Central memory CD4-positive, alpha-beta T cell (primary cell): ENCODE measurements at regions not wholly inside any gene's neighbourhood (a gene's known extent, or its start where the extent isn't known, plus 50 kb on each side); places are given as distances from the start of the nearest gene placed in this dataset.
"Not testable (repeated sequence)": the region's sequence is repeated elsewhere in the genome, so short reads cannot be mapped to it uniquely, and the experiment has no call there.

Experiments used
- DNase-seq: peaks from one replicate; pipeline ENCODE4 v3.0.0; 2022

DNA sequence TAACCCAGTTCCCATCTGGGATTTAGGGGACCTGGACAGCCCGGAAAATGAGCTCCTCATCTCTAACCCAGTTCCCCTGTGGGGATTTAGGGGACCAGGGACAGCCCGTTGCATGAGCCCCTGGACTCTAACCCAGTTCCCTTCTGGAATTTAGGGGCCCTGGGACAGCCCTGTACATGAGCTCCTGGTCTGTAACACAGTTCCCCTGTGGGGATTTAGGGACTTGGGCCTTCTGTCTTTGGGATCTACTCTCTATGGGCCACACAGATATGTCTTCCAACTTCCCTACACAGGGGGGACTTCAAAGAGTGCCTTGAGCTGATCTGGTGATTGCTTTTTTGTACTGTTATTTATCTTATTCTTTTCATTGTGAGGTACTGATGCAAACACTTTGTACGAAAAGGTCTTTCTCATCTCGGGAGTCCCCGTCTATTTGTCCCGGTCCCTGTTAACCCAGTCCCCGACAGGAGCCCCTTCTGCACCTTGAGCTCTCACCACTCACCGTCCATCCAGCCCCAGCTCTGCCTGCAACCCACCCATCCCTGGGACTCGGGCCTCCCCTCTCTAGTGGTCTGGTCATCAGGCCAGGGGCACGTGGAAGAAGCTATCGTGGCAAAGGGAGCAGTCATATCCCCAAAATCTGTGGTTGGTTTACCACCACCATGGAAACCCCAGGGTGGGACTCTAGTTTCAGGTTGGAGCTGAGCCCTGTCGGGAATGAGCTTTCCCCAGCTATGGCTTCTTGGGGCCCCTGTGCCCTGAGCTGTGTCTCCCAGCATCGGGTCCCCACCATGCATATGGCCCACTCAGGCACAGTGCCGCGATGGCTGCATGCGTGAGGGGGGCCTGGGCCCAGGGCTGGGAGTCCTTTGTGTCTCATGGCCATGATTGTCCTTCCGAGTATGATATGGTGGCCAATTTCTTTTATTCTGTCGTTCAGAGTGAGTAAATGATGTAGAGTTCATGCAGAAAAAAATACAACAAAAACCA is 270.4 kb upstream of the PLCXD1 start:
- DNase-seq, result not testable (repeated sequence)

DNA sequence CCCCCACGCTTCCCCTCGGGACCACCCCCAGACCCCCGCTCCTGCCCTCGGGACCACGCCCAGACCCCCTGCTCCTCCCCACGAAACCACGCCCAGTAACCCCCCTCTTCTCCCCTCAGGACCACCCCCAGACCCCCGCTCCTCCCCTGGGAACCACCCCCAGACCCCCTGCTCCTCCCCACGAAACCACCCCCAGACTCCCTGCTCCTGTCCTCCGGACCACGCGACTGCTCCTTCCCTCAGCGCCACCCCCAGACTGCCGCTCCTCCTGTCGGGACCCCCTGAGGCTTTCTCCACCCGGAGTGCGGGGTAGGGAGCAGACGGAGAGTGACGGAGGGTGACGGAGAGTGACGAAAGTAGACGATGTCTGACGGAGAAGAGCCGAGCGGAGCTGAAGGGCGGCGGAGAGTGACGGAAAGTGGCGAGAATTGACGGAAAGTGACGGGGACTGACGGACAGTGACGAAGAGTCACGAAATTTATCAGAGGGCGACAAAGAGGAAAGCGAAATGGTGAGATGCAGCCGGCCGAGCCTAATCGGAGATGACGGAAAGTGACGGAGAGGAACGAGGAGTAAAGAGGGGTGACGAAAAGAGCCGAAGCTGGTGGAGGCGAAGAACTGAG is 267.2 kb upstream of the PLCXD1 start:
- not testable (repeated sequence) for DNase-seq

- DNase-seq, result not testable (repeated sequence)
Measured at GRCh38 chrX:14452-14851, 266.7 kb upstream of the PLCXD1 start.

DNA sequence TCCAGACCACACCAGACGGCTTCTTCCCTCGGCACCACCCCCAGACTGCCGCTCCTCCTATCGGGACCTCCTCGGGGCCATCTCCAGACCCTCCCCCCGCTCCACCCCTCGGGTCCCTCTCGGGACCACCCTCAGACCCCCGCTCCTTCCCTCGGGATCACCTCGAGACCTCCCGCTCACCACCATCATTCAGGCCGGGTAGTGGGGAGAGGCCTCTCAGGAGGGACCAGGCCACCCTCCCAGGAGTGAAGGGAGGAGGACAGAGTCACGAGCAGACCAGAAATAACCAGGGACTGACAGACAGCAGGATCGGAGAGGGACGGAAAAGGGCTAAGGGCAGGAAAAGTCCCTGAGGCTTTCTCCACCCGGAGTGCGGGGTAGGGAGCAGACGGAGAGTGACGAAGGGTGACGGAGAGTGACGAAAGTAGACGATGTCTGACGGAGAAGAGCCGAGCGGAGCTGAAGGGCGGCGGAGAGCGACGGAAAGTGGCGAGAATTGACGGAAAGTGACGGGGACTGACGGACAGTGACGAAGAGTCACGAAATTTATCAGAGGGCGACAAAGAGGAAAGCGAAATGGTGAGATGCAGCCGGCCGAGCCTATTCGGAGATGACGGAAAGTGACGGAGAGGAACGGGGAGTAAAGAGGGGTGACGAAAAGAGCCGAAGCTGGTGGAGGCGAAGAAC is 262.3 kb upstream of the PLCXD1 start:
- DNase-seq, result peak; percentile 73

GRCh38 chrX:19455-19827 is 261.7 kb upstream of the PLCXD1 start:
- DNase-seq, result not testable (repeated sequence)

DNA sequence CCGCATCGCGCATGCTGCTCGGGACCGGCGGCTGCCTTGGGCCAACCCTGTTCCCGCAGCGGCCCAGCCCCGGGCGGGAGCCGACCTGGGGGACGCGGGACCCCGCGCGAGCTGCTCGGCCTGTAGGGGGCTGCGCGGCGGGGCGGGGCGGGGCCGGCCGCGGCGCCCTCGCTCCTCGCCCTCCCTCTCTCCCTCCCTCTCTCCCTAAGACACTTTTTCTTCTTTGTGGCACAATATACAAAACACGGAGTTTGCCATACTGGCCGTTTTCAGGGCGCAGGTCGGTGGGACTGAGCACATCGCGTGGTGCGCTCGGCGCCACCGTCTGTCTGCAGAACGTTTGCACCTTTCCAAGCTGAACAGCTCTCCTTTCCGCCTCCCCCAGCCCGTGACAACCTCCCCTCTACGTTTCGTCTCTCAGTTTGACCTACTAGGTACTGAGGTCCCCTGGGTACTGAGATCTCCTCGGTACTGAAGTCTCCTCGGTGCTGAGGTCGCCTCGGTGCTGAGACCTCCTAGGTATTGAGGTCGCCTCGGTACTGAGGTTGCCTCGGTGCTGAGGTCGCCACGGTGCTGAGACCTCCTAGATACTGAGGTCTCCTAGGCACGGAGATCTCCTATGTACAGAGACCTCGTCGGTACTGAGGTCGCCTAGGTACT is 261.1 kb upstream of the PLCXD1 start:
- no peak for DNase-seq

GRCh38 chrX:24139-24538 is 257.0 kb upstream of the PLCXD1 start:
- not testable (repeated sequence) for DNase-seq
